Duodenal mucosa (tissue), 2 donors: ENCODE measurements at regions not wholly inside any gene's neighbourhood (a gene's known extent, or its start where the extent isn't known, plus 50 kb on each side); places are given as distances from the start of the nearest gene placed in this dataset.

Experiments
- H3K27ac ChIP-seq: one replicate; pipeline ENCODE4 v1.7.0; 2013; ENCODE audit warnings: low read depth, low read length
- H3K27me3 ChIP-seq, 2 donors: one replicate each; pipeline ENCODE4 v1.7.0; 2013; ENCODE audit warnings: low read length in 2 of 2, control low read depth in 1 of 2; ENCODE audit not compliant: insufficient read depth in 2 of 2, control insufficient read depth in 1 of 2
- H3K36me3 ChIP-seq, 2 donors: one replicate each; pipeline ENCODE4 v1.7.0; 2013; ENCODE audit warnings: low read length in 2 of 2, control low read depth in 1 of 2; ENCODE audit not compliant: insufficient read depth in 2 of 2, control insufficient read depth in 1 of 2
- H3K4me1 ChIP-seq, 2 donors: one replicate each; pipeline ENCODE4 v1.7.0; 2013; ENCODE audit warnings: low read length in 2 of 2, control low read depth in 1 of 2; ENCODE audit not compliant: insufficient read depth in 2 of 2, control insufficient read depth in 1 of 2
- H3K4me3 ChIP-seq, 2 donors: one replicate each; pipeline ENCODE4 v1.7.0; 2013; ENCODE audit warnings: low read length in 2 of 2, low read depth in 1 of 2
- H3K9ac ChIP-seq, 2 donors: one replicate each; pipeline ENCODE4 v1.7.0; 2013; ENCODE audit warnings: low read length in 2 of 2, low read depth in 1 of 2
- H3K9me3 ChIP-seq, 2 donors: one replicate each; pipeline ENCODE4 v1.7.0; 2013; ENCODE audit warnings: low read length in 2 of 2, control low read depth in 1 of 2; ENCODE audit not compliant: control insufficient read depth in 1 of 2

DNA sequence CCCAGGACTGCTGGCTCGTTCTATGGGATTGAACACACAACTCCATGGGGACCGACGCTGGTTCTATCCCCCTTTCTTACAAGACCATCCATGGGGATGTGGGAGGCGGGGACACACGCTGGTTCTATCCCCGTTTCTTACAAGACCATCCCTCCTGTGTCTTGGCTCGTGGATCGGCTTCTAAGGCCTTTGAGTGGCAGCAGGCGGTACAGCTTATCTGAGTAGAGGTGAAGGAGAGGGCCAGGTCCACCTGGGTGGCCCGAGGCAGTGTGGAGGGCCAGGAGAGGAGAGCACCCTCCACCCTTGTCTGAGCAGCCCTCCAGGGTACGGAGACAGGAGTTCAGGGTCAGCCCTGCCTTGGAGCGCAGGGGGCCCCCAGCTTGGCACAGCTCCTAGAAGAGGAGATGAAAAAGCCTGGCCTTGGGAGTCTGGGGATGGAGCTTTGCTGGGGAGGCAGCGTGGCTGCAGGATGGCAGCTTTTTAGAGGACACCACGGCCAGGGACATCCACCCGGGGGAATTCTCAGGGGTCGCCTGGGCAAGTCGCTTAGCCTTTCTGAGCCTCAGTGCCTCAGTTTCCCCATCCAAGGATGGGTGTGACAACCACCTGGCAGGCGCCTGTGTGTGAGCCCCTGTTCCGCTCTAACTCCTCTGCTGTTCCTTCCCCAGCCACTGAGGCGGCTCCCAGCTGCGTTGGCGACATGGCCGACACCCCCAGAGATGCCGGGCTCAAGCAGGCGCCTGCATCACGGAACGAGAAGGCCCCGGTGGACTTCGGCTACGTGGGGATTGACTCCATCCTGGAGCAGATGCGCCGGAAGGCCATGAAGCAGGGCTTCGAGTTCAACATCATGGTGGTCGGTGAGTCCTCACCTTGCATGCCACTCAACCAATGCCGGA, 341.0 kb downstream of the SEC14L1 start:
- H3K27ac ChIP-seq: no peak overlapping the region
- peaks cover 28 to 44% of the 10 kb centered on the region in 2 donors for H3K36me3 ChIP-seq
- H3K4me1 ChIP-seq: peaks cover 10 to 16% of the 10 kb centered on the region in 2 donors
- no peaks in the 10 kb centered on the region for H3K9me3 ChIP-seq
- no peak overlapping the region for H3K4me3 ChIP-seq
- no peaks in the 10 kb centered on the region for H3K27me3 ChIP-seq
- no peak overlapping the region for H3K9ac ChIP-seq

DNA sequence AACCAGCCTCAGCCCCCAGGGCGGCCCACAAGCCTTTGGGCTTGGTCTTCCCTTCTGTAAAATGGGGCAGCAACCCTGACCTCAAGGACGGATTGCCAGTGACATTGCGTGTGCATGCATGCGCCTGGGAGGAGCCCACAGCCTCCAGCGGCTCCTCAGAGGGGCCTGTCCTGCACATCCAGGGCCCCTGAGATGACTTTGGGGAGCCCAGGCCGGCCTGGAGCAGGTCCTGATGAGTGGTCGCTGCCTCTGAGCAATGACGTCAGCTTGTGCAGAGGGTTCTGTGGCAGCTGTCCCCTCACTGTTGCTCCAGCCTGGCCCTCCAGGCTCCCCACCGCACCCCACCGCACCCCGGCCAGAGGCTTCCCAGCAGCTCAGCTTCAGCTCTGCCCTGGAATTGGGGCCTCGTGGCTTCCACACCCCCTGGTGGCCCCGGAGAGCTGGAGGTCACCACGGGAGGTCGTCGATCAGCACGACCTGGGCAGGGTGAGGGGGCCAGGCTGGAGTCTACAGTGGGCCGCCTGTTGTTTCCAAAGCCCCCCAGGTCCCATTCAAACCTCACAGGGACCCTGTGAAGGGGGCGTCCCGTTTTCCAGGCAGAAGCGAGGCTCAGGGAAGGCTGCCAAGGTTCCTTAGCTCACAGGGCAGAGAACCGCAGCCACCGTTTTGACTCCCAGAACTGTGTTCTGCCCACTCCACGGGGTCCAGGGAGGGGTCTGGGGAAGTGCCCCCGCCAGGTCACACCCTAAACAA, 341.8 kb downstream of the SEC14L1 start:
- H3K9ac ChIP-seq: no peak overlapping the region
- peaks cover 28 to 43% of the 10 kb centered on the region in 2 donors for H3K36me3 ChIP-seq
- peaks cover 5 to 9% of the 10 kb centered on the region in 2 donors for H3K4me1 ChIP-seq
- no peak overlapping the region for H3K4me3 ChIP-seq
- H3K27ac ChIP-seq: no peak overlapping the region
- H3K27me3 ChIP-seq: no peaks in the 10 kb centered on the region
- no peaks in the 10 kb centered on the region for H3K9me3 ChIP-seq

DNA sequence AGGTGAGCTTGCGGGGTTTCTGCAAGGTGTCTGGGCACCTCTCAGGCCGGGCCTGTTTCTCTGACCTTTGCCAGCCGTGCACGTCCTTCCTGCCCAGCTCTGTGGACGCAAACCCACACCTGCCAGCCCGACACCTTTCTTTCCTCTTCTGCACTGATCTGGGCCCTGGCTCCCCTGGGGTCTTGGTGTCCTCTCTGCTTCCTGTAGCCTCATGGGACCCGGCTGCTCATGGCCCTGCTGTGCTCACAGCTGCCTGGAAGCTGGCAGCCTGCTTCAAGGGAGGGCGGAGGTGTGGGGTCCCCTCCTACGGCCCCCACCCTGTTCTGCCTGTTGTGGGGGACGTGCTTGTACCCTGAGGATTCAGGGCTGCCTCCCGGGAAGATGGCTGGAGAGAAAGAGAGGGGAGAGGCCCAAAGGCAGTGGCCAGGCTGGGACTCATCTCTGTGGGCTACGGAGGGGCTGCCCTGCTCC, 342.4 kb downstream of the SEC14L1 start:
- Histone ChIP-seq H3K4me1 (peaks cover 0 to 5% of the 10 kb centered on the region in 2 donors), H3K4me3 (no peak overlapping the region), H3K27ac (no peak overlapping the region), H3K27me3 (no peaks in the 10 kb centered on the region), H3K9ac (no peak overlapping the region), H3K36me3 (peaks cover 30 to 46% of the 10 kb centered on the region in 2 donors), H3K9me3 (no peaks in the 10 kb centered on the region)

DNA sequence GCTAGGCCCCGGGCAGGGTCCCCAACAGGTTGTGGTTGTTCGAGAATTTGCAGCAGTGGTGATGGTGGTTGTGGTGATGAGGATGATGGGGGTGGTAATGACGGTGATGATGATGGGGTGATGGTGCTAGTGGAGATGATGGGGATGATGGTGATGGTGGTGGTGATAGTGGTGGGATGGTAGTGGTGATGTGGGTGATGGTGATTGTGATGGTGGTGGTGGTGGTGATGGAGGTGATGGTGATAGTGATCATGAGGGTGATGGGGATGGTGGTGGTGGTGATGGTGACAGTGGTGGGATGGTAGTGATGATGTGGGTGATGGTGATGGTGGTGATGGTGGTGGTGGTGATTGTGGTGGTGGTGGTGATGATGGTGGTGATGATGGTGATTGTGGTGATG, 343.3 kb downstream of the SEC14L1 start:
- no peak overlapping the region for H3K27ac ChIP-seq
- H3K36me3 ChIP-seq: peaks cover 38 to 56% of the 10 kb centered on the region in 2 donors

DNA sequence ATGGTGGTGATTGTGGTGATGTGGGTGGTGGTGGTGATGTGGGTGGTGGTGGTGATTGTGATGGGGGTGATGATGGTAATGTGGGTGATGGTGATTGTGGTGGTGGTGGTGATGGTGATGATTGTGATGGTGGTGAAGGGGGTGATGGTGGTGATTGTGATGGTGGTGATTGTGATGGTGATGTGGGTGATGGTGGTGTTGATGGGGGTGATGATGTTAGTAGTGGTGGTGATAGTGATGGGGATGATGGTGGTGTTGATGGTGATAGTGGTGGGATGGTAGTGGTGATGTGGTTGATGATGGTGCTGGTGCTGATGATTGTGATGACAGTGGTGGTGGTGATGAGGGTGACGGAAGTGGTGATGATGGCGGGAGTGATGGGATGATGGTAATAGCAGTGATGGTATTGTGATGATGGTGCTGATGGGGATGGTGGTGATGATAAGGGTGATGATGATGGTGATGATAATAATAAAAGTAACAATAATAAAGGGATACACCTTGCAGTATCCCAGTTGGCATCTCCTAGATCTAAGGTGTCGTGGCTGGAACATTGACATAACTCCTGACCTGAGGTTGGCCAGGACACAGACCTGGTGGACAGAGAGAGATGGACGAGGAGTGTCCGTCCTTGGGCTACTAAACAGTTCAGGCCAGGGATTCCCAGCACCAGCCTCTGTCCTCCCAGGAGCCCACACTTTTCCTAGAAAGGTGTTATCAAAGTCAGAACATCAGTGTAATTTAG, 344.5 kb downstream of the SEC14L1 start:
- Histone ChIP-seq H3K36me3 (peaks cover 43 to 67% of the 10 kb centered on the region in 2 donors), H3K4me3 (no peak overlapping the region), H3K27ac (no peak overlapping the region), H3K27me3 (no peaks in the 10 kb centered on the region), H3K9ac (no peak overlapping the region), H3K9me3 (no peaks in the 10 kb centered on the region), H3K4me1 (no peaks in the 10 kb centered on the region)

More for the DNA sequence above, 343.3 kb downstream of the SEC14L1 start:
- no peaks in the 10 kb centered on the region for H3K9me3 ChIP-seq
- no peak overlapping the region for H3K9ac ChIP-seq
- no peak overlapping the region for H3K4me3 ChIP-seq
- H3K27me3 ChIP-seq: no peaks in the 10 kb centered on the region
- peaks cover 0 to 5% of the 10 kb centered on the region in 2 donors for H3K4me1 ChIP-seq

DNA sequence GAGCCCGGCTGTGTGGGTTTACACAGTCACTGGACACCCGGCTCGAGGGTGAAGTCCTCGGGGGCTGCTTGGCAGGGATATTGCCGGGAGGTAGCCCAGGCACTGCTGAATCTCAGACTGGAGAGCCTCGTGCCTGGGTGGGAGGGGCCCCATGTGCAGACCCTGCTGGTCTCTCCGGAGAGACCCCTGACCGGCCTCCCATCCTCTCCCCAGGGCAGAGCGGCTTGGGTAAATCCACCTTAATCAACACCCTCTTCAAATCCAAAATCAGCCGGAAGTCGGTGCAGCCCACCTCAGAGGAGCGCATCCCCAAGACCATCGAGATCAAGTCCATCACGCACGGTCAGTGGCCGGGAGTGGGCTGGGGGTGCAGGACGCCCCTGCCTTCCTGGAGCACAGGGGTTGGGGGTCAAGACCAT, 346.5 kb downstream of the SEC14L1 start:
- Histone ChIP-seq H3K4me3 (no peak overlapping the region), H3K4me1 (no peaks in the 10 kb centered on the region), H3K9me3 (no peaks in the 10 kb centered on the region), H3K9ac (no peak overlapping the region), H3K36me3 (peaks cover 55 to 79% of the 10 kb centered on the region in 2 donors), H3K27me3 (no peaks in the 10 kb centered on the region), H3K27ac (no peak overlapping the region)

DNA sequence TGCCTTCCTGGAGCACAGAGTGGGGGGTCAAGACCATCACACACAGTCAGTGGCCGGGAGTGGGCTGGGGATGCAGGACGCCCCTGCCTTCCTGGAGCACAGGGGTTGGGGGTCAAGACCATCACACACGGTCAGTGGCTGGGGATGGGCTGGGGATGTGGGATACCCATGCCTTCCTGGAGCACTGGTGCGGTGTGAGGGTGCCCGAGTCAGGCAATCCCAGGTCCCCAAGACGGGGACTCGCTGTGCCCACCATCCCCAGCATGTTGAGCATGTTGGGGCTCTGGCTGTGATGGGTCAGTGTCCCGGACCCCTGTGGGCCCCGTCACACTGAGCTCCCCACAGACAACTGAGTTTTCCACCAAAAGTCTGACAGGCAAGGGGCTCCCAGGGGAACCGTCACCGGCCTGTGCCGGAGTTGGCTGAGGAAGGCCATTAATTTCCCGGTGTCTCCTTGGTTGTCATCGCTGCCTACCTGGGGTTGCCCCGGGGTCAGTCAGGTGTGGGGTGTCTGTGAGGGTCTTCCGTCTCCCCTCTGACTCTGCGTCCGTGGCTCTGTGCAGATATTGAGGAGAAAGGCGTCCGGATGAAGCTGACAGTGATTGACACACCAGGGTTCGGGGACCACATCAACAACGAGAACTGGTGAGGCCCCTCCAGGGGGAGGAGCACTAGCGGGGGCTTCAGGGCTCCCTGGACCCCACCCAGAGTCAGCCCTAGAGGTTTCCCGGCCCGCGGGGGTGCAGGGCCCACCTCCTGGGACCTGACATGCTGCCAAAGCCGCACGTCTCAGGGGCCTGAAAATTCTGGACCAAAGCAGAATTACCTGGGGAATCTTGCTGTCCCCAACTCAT, 347.1 kb downstream of the SEC14L1 start:
- H3K4me1 ChIP-seq: no peaks in the 10 kb centered on the region
- no peaks in the 10 kb centered on the region for H3K9me3 ChIP-seq
- no peak overlapping the region for H3K4me3 ChIP-seq
- peaks cover 55 to 79% of the 10 kb centered on the region in 2 donors for H3K36me3 ChIP-seq
- no peaks in the 10 kb centered on the region for H3K27me3 ChIP-seq
- H3K27ac ChIP-seq: no peak overlapping the region
- H3K9ac ChIP-seq: no peak overlapping the region

DNA sequence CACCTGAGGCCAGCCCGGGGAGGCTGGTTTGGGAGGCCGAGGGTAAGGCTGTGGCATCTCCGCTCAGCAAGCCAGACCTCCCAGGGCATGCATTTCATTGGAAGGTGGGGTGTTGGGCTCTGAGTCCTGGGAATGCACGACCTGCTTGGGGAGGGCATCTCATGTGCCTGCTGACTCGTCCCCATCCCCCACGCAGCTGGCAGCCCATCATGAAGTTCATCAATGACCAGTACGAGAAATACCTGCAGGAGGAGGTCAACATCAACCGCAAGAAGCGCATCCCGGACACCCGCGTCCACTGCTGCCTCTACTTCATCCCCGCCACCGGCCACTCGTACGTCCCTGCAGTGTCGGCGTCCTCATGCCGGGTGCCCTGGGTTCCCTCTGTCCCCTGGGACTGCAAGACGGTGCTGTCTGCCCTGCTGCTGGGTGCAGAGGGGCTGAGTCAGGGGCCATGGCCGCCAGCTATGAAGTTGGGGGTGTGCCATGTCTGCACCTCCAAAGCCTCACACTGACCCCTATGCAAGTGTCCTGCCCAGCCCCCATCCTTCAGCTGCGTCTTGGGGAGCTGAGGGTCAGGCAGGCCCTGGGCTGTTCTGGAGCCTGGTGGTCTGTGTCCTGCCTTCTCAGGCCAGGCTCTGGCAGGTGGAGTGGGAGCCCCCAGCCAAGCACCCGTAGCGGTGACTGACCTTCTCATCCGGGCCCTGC, 347.9 kb downstream of the SEC14L1 start:
- H3K27ac ChIP-seq: no peak overlapping the region
- H3K9ac ChIP-seq: no peak overlapping the region
- no peaks in the 10 kb centered on the region for H3K4me1 ChIP-seq
- no peaks in the 10 kb centered on the region for H3K9me3 ChIP-seq
- H3K4me3 ChIP-seq: no peak overlapping the region
- no peaks in the 10 kb centered on the region for H3K27me3 ChIP-seq
- H3K36me3 ChIP-seq: peaks cover 52 to 78% of the 10 kb centered on the region in 2 donors
